ENCODE measurements at regions not wholly inside any gene's neighbourhood (a gene's known extent, or its start where the extent isn't known, plus 50 kb on each side); places are given as distances from the start of the nearest gene placed in this dataset.

DNA sequence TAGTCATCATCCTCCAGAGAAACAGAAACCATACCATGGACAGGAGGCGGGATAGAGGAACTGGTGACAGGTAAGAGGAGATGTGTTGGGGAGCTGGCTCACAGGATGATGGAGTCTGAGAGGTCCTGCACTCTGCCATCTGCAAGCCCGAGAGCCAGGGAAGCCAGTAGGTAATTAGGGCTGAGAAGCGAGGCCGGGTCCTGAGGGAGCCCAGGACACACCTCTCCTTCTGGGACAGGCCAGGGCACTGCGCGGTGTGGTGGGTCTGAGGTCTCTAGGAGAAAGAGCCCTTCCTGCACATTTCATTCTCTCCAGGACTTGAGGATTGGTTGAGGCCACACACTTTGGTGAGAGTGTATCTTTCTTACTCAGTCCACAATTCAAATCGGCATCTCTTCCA is 415.5 kb downstream of the GLRX3 start:
- no peak for DNase-seq (ENCODE audit: low read depth in 3 of 3, low spot score in 1 of 3)

DNA sequence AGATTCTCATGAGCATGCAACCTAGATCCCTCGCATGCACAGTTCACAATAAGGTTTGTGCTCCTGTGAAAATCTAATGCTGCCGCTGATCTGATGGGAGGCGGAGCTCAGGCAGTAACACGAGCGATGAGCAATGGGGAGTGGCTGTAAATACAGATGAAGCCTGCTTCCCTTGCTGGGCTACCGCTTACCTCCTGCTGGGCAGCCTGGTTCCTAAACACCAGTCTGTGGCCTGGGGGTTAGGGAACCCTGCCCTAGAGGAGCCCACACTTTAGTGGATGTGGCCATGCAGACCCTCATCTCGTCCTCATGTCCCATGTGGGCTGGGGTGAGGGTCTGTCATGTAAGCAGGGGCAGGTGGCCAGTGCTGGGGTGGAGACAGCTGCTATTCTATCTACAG is 417.6 kb downstream of the GLRX3 start:
- no peak for DNase-seq (ENCODE audit: low read depth in 3 of 3, low spot score in 1 of 3)

DNA sequence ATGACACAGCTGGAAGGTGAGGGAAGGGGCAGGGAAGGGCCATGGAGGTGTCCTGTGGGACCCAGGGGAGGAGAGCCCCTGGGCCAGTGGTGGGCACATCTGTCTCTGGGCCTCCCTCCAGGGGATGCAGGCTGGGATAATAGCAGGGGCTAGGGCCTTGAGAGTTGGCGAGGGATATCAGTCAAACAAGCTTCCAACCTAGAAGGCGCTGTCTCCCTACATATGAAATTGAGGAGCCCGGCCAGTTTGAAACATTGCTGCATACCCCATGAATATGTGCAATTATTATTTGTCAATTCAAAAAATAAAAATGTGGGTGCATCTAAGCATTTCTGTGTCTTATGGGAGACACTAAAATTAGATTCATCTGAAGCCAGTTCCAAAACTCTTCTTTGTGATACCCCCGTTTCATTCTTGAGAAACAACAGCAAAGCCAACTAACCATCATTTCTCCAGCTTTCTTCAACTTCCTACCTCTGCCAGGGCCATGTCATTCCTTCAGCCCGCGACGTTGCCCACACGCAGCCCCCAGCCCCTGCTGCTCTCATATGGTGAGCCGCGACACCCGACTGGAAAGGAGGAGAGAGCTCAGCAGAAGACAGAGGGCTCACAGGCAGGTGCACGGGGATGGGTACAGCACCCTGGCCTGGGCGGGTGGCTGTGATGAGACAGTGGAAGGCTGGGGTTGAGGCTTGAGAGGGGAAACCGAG is 418.7 kb downstream of the GLRX3 start:
- DNase-seq (ENCODE audit: low read depth in 3 of 3, low spot score in 1 of 3), result no peak

GRCh38 chr10:130555411-130555750 is 419.2 kb downstream of the GLRX3 start:
- DNase-seq (ENCODE audit: low read depth in 3 of 3, low spot score in 1 of 3), result no peak

- no peak for DNase-seq (ENCODE audit: low read depth in 3 of 3, low spot score in 1 of 3)
These were observed 421.1 kb downstream of the GLRX3 start for GRCh38 chr10:130557181-130557845.

GRCh38 chr10:130558746-130559546 is 422.8 kb downstream of the GLRX3 start:
- no peak for DNase-seq (ENCODE audit: low read depth in 3 of 3, low spot score in 1 of 3)

DNA sequence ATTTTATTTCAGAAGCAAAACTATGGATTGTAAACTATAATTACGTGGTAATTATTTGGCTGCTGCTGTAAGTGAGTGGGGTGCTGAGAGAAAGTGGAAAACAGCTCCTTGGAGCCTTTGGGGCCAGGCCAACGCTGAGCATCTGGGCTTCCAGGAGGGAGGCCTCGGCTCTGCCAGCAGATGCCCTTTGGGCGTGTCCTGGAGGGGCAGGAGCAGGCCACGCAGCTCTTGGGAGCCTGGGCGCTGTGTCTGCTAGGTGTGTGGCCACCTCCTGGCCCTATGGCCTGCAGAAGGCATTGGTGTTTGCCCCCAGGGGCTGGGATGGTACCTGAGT is 423.3 kb downstream of the GLRX3 start:
- no peak for DNase-seq (ENCODE audit: low read depth in 3 of 3, low spot score in 1 of 3)

DNA sequence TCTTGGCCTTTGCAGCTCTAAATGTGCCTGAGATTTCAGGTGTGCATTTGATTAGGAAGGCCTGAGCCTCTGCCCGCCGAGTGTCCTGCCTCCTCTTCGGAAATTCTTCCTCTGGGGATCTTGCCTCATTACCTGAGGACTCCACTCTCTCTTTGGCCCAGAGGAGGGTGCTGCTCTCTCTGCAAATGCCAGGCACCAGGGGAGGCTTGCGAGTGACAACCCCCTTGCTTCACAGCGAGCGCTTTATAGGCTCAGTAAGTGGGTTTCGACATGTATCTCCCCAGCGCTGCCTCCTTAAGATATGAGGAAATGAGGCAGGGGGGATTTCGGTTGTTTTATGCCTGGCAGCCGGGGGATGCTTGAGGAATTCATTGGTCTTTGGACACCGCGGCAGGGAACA is 423.9 kb downstream of the GLRX3 start:
- no peak for DNase-seq (ENCODE audit: low read depth in 3 of 3, low spot score in 1 of 3)

- no peak for DNase-seq (ENCODE audit: low read depth in 3 of 3, low spot score in 1 of 3)
These were observed 424.4 kb downstream of the GLRX3 start for GRCh38 chr10:130560573-130560972.

DNA sequence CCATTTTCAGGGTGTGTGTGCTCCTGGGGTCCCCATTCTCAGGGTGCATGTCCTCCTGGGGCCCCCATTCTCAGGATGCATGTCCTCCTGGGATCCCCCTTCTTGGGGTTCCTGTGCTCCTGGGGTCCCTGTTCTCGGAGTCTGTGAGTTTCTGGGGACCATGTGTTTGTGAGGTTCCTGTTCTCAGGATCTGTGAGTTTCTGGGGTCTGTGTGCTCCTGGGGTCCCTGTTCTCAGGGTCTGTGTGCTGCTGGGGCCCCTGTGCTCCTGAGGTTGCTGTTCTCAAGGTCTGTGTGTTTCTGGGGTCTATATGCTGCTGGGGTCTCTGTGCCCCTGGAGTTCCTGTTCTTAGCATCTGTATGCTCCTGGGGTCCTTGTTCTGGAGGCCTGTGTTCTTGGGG is 425.5 kb downstream of the GLRX3 start:
- DNase-seq (ENCODE audit: low read depth in 3 of 3, low spot score in 1 of 3), result no peak

DNA sequence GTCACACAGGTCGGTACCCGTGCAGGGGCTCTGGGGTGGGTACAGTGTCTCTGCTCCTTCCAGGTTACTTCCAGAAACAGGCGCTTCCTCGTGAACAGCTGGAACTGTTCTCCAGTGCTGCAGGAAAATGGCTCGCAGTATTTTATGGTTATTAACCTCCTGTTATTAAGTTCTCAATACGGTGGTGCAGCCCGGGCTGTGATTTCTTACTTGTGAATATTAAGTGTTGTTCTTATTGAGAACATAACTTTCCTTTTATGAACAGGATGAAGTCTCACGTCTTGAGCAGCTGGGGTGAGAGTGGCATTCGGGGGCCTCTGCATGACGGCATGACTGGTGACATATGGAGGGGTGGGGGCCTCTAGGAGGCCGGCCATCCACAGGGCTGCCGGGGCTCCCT is 430.8 kb downstream of the GLRX3 start:
- DNase-seq (ENCODE audit: low read depth in 3 of 3, low spot score in 1 of 3), result no peak

DNA sequence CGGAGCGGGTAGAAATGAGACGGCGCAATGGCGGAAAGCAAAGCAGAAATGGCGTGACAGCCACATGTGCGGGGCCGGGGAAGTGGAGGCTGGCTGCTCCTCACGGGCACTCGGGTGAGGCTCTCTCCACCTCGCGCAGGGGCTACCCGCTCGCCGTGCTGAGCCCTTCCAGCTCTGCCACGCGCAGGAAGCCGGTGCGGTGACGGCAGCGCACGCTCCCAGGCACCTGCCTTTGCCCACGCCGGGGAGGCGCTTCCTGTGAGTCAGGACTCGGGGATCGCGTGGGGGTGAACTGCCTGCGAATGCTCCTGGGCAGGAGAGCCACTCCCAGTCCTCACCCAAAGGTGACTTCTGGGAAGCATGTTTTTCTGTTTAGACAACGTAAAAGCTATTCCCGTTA is 431.2 kb downstream of the GLRX3 start:
- no peak for DNase-seq (ENCODE audit: low read depth in 3 of 3, low spot score in 1 of 3)

DNA sequence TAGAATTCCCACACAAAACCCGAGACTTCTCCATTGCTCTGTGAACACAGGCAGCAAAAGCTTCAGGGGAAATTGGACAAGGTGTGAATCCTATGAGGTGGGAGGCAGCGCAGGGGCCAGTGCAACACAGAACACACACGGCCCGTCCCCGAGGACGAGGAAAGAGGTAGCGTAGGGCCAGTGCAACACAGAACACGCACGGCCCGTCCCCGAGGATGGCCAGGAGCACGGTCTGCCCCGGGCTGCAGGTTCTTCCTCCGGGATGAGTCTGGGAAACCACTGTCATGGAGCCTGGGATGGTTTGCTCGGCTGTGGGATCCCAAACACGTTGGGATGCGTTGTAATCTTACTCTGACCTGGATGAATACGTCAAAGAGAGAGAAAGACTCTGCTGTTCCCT is 432.1 kb downstream of the GLRX3 start:
- DNase-seq (ENCODE audit: low read depth in 3 of 3, low spot score in 1 of 3), result no peak

GRCh38 chr10:130570074-130570473 is 433.9 kb downstream of the GLRX3 start:
- no peak for DNase-seq (ENCODE audit: low read depth in 3 of 3, low spot score in 1 of 3)

DNA sequence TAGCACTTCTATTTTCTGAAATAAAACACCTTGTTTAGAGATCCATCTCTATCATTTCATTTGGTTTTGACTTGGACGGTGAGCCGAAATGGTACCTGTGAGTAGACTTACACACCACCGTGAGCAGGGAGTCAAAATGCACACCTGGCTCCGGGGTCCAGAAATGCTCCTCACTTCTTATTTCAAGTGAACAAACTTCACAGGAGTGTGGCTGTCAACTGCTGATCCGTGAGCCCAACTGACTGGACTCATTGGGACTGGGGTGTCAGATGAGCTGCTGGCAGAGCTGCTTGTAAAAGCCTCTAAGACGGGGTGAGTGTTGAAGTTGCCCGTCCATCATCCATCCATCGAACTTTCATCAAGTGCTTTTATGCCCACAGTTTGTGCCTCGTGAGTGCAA is 435.5 kb downstream of the GLRX3 start:
- DNase-seq (ENCODE audit: low read depth in 3 of 3, low spot score in 1 of 3), result no peak

GRCh38 chr10:130573446-130573845 is 437.3 kb downstream of the GLRX3 start:
- no peak for DNase-seq (ENCODE audit: low read depth in 3 of 3, low spot score in 1 of 3)

DNA sequence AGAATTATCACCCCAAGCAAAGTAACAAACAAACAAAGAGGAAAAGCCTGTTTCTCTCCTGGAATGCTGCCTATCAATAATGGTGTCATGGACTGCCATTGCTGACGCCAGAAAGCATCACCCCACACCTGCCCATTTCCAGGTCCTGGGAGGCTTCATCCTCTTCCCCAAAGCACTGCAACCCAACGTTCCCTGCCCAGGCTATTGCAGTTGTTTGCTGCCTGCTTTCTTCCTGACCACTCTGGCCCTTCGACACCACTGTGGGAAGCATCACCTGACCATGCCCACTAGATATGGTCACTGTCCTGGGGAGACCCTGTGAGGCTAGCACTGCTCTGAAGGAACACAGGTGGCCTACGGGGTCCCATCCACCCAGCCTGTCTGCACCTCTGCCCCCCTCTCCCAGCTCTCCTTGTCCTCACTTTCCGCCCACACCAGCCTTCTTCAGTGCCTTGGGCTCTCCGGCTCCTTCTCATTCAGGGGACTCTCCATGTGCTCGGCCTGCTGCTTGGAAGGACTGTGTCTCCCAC is 439.6 kb downstream of the GLRX3 start:
- DNase-seq (ENCODE audit: low read depth in 3 of 3, low spot score in 1 of 3), result no peak

DNA sequence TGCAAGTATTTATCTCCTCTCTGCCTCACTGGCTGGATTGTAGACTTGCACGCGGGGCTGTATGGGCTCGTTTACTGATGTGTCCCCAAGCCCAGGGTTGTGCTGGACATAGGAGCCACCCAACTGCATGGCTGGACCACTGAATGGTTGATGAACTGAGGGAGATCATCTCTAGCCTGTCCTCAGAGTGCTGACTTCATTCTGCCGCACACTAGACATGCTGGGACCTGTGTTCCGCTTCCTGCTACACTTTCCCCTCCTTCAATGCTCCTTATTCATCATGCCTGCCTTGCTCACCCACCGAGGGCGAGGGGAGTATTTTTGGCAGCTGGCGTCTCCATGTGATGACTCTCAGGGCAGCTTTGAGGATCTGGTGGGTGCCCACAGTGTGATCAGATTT is 440.2 kb downstream of the GLRX3 start:
- DNase-seq (ENCODE audit: low read depth in 3 of 3, low spot score in 1 of 3), result no peak

- DNase-seq (ENCODE audit: low read depth in 3 of 3, low spot score in 1 of 3), result no peak
These were observed 440.8 kb downstream of the GLRX3 start for GRCh38 chr10:130577039-130577438.

DNA sequence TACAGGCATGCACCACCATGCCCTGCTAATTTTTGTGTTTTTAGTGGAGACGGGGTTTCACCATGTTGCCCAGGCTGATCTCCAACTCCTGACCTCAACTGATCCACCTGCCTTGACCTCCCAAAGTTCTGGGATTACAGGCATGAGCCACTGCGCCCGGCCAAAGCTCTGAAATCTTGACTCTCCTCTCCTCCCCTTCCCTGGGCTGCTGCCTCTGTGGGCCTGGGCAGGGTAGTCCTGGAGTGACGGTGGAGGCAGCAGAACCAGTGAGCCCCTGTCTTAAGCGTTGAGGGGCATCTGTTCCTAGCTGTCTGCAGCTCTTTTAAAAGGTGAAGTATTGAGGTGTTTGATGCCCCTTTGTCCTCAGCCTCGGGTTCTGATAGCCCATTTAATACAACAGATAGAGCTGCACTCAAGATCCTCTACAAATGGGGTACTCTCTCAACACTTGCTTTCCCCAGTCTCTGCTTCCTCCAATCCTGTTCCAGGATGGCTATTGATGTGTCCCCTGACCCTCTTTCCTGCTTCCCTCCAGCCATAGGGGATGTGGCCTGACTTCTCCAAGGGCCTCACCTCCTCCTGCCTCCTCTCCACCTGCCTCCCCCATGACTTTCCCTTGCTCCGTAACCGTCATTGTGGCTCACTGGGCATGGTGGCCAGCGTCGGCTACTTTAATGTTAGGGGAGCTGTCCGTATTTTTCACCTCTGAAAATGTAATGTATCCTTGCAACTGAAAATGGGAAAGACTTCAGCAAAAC is 442.5 kb downstream of the GLRX3 start:
- no peak for DNase-seq (ENCODE audit: low read depth in 3 of 3, low spot score in 1 of 3)

DNA sequence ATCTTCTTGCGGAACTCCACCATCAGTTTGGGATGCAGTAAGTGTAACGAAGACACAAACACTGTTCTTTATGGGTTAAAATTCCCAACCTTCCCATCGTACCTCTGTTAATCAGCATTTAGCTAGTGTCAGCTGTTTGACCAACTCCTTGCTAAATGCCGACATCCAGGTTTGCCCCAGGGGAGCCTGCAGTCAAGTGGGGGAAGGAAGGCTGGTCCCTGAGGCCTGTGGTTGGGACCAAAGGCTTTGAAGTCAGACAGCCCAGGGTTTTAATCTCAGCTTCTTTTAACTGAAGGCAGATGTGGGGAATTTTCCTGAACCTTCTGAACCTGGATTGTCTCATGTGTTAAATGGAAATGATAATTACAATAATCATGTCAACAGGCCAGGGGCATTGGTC is 443.7 kb downstream of the GLRX3 start:
- DNase-seq (ENCODE audit: low read depth in 3 of 3, low spot score in 1 of 3), result no peak

- DNase-seq (ENCODE audit: low read depth in 3 of 3, low spot score in 1 of 3), result no peak
These were observed 444.8 kb downstream of the GLRX3 start for GRCh38 chr10:130580975-130581374.
